BLaER1 (cell line): ENCODE measurements at regions not wholly inside any gene's neighbourhood (a gene's known extent, or its start where the extent isn't known, plus 50 kb on each side); places are given as distances from the start of the nearest gene placed in this dataset.

Source experiments
- H3K27ac ChIP-seq: shearing (Covaris generic); formaldehyde crosslinking; 2 replicates; pipeline ENCODE4 v1.8.1; 2022
- H3K27me3 ChIP-seq: shearing (Covaris generic); formaldehyde crosslinking; 2 replicates; pipeline ENCODE4 v1.8.1; 2022
- H3K36me3 ChIP-seq: shearing (Covaris generic); formaldehyde crosslinking; 2 replicates; pipeline ENCODE4 v1.8.1; 2022
- H3K4me1 ChIP-seq: shearing (Covaris generic); formaldehyde crosslinking; 2 replicates; pipeline ENCODE4 v1.8.1; 2022
- H3K4me2 ChIP-seq: shearing (Covaris generic); formaldehyde crosslinking; 2 replicates; pipeline ENCODE4 v1.8.1; 2022
- H3K4me3 ChIP-seq: shearing (Covaris generic); formaldehyde crosslinking; 2 replicates; pipeline ENCODE4 v1.8.1; 2022
- H3K9ac ChIP-seq: shearing (Covaris generic); formaldehyde crosslinking; 2 replicates; pipeline ENCODE4 v1.8.1; 2022
- H3K9me3 ChIP-seq: shearing (Covaris generic); formaldehyde crosslinking; 2 replicates; pipeline ENCODE4 v1.8.1; 2022
- H4K20me1 ChIP-seq: shearing (Covaris generic); formaldehyde crosslinking; 2 replicates; pipeline ENCODE4 v1.8.1; 2022
- Cebpa-rat ChIP-seq: shearing (Covaris generic); IDR thresholded peaks from 2 replicates; pipeline ENCODE4 v1.8.1; 2022

- no peak for TF ChIP-seq Cebpa-rat
- Histone ChIP-seq H4K20me1 (no peaks in the 10 kb centered on the region), H3K9me3 (no peaks in the 10 kb centered on the region), H3K27me3 (no peaks in the 10 kb centered on the region), H3K4me2 (no peak overlapping the region), H3K4me3 (no peak overlapping the region), H3K36me3 (no peaks in the 10 kb centered on the region), H3K4me1 (no peaks in the 10 kb centered on the region), H3K9ac (no peak overlapping the region), H3K27ac (no peak overlapping the region)
Observed at GRCh38 chr2:194203898-194204297, 1453.1 kb upstream of the SLC39A10 start.

- Histone ChIP-seq H3K4me1 (no peaks in the 10 kb centered on the region), H3K27me3 (no peaks in the 10 kb centered on the region), H4K20me1 (no peaks in the 10 kb centered on the region), H3K27ac (no peak overlapping the region), H3K4me3 (no peak overlapping the region), H3K4me2 (no peak overlapping the region), H3K9ac (no peak overlapping the region), H3K9me3 (no peaks in the 10 kb centered on the region), H3K36me3 (no peaks in the 10 kb centered on the region)
- TF ChIP-seq Cebpa-rat = no peak
Observed at GRCh38 chr2:194182888-194183287, 1474.1 kb upstream of the SLC39A10 start.

GRCh38 chr2:194176134-194176533 is 1480.9 kb upstream of the SLC39A10 start:
- no peaks in the 10 kb centered on the region for H3K36me3 ChIP-seq
- H3K4me3 ChIP-seq = no peak overlapping the region
- no peaks in the 10 kb centered on the region for H3K4me1 ChIP-seq
- H3K9me3 ChIP-seq = peaks cover 6% of the 10 kb centered on the region; the same call in 1 of the 2 replicates
- no peak for TF ChIP-seq Cebpa-rat
- no peak overlapping the region for H3K27ac ChIP-seq
- no peaks in the 10 kb centered on the region for H4K20me1 ChIP-seq
- H3K9ac ChIP-seq = no peak overlapping the region
- no peaks in the 10 kb centered on the region for H3K27me3 ChIP-seq
- no peak overlapping the region for H3K4me2 ChIP-seq

GRCh38 chr2:194166818-194167217 is 1490.2 kb upstream of the SLC39A10 start:
- Histone ChIP-seq H3K27me3 (no peaks in the 10 kb centered on the region), H4K20me1 (no peaks in the 10 kb centered on the region), H3K4me2 (no peak overlapping the region), H3K9me3 (no peaks in the 10 kb centered on the region), H3K36me3 (no peaks in the 10 kb centered on the region), H3K27ac (no peak overlapping the region), H3K4me1 (no peaks in the 10 kb centered on the region), H3K9ac (no peak overlapping the region), H3K4me3 (no peak overlapping the region)
- no peak for TF ChIP-seq Cebpa-rat

GRCh38 chr2:194155431-194155830 is 1501.6 kb upstream of the SLC39A10 start:
- TF ChIP-seq Cebpa-rat = no peak
- Histone ChIP-seq H3K27me3 (no peaks in the 10 kb centered on the region), H3K9ac (no peak overlapping the region), H3K36me3 (no peaks in the 10 kb centered on the region), H3K4me3 (no peak overlapping the region), H3K27ac (no peak overlapping the region), H4K20me1 (no peaks in the 10 kb centered on the region), H3K9me3 (no peaks in the 10 kb centered on the region), H3K4me1 (no peaks in the 10 kb centered on the region), H3K4me2 (no peak overlapping the region)

GRCh38 chr2:194151231-194151630 is 1505.8 kb upstream of the SLC39A10 start:
- Histone ChIP-seq H3K4me1 (no peaks in the 10 kb centered on the region), H3K27me3 (no peaks in the 10 kb centered on the region), H3K9me3 (no peaks in the 10 kb centered on the region), H3K4me2 (no peak overlapping the region), H3K27ac (no peak overlapping the region), H4K20me1 (no peaks in the 10 kb centered on the region), H3K4me3 (no peak overlapping the region), H3K36me3 (no peaks in the 10 kb centered on the region), H3K9ac (no peak overlapping the region)
- no peak for TF ChIP-seq Cebpa-rat

- Histone ChIP-seq H3K27me3 (no peaks in the 10 kb centered on the region), H3K9me3 (no peaks in the 10 kb centered on the region), H3K4me2 (no peak overlapping the region), H4K20me1 (no peaks in the 10 kb centered on the region), H3K4me1 (no peaks in the 10 kb centered on the region), H3K9ac (no peak overlapping the region), H3K4me3 (no peak overlapping the region), H3K36me3 (no peaks in the 10 kb centered on the region), H3K27ac (no peak overlapping the region)
- no peak for TF ChIP-seq Cebpa-rat
Observed at GRCh38 chr2:194135463-194135862, 1521.6 kb upstream of the SLC39A10 start.

- Histone ChIP-seq H3K27me3 (no peaks in the 10 kb centered on the region), H3K4me1 (no peaks in the 10 kb centered on the region), H3K4me3 (no peak overlapping the region), H3K27ac (no peak overlapping the region), H3K36me3 (no peaks in the 10 kb centered on the region), H3K4me2 (no peak overlapping the region), H3K9ac (no peak overlapping the region), H4K20me1 (no peaks in the 10 kb centered on the region), H3K9me3 (no peaks in the 10 kb centered on the region)
- no peak for TF ChIP-seq Cebpa-rat
Observed at GRCh38 chr2:194128810-194129209, 1528.2 kb upstream of the SLC39A10 start.

- no peaks in the 10 kb centered on the region for H3K4me1 ChIP-seq
- TF ChIP-seq Cebpa-rat = no peak
- no peaks in the 10 kb centered on the region for H3K27me3 ChIP-seq
- H3K36me3 ChIP-seq = no peaks in the 10 kb centered on the region
- H3K27ac ChIP-seq = no peak overlapping the region
- H3K4me3 ChIP-seq = no peak overlapping the region
- no peaks in the 10 kb centered on the region for H4K20me1 ChIP-seq
- no peaks in the 10 kb centered on the region for H3K9me3 ChIP-seq
- no peak overlapping the region for H3K9ac ChIP-seq
- no peak overlapping the region for H3K4me2 ChIP-seq
Observed at GRCh38 chr2:194126418-194126817, 1530.6 kb upstream of the SLC39A10 start.

- no peaks in the 10 kb centered on the region for H3K4me1 ChIP-seq
- no peak for TF ChIP-seq Cebpa-rat
- no peaks in the 10 kb centered on the region for H3K36me3 ChIP-seq
- no peak overlapping the region for H3K27ac ChIP-seq
- no peak overlapping the region for H3K9ac ChIP-seq
- no peak overlapping the region for H3K4me2 ChIP-seq
- H3K4me3 ChIP-seq = no peak overlapping the region
- H4K20me1 ChIP-seq = no peaks in the 10 kb centered on the region
- H3K9me3 ChIP-seq = no peaks in the 10 kb centered on the region
- no peaks in the 10 kb centered on the region for H3K27me3 ChIP-seq
Observed at GRCh38 chr2:194116861-194117260, 1540.2 kb upstream of the SLC39A10 start.

GRCh38 chr2:194105358-194105757 is 1551.7 kb upstream of the SLC39A10 start:
- no peak overlapping the region for H3K4me2 ChIP-seq

More at GRCh38 chr2:194105358-194105757, 1551.7 kb upstream of the SLC39A10 start:
- Histone ChIP-seq H3K27me3 (no peaks in the 10 kb centered on the region), H3K4me3 (no peak overlapping the region), H3K27ac (no peak overlapping the region), H3K9ac (no peak overlapping the region), H3K36me3 (no peaks in the 10 kb centered on the region), H4K20me1 (no peaks in the 10 kb centered on the region), H3K4me1 (no peaks in the 10 kb centered on the region), H3K9me3 (no peaks in the 10 kb centered on the region)
- no peak for TF ChIP-seq Cebpa-rat
